OCI-LY3 (cell line): ENCODE measurements at regions not wholly inside any gene's neighbourhood (a gene's known extent, or its start where the extent isn't known, plus 50 kb on each side); places are given as distances from the start of the nearest gene placed in this dataset.
"Not testable (repeated sequence)": the region's sequence is repeated elsewhere in the genome, so short reads cannot be mapped to it uniquely, and the experiment has no call there.

Experiments used
- H2AFZ ChIP-seq: fragments of 200-600, 300-600 bp; shearing (Covaris generic); 2 replicates; pipeline ENCODE4 v1.6.0; 2014; ENCODE audit warnings: antibody characterized with exemption, low read depth, low read length
- H3K27ac ChIP-seq: fragments of 200-600, 300-600 bp; sonication (generic); 2 replicates; pipeline ENCODE4 v1.5.1; 2014; ENCODE audit warnings: mild to moderate bottlenecking, low read length, moderate library complexity, mixed read lengths
- H3K27me3 ChIP-seq: fragments of 200-600, 300-600 bp; sonication (generic); 2 replicates; pipeline ENCODE4 v1.6.1; 2014; ENCODE audit warnings: low read depth, low read length, mixed read lengths
- H3K36me3 ChIP-seq: fragments of 200-600, 300-600 bp; sonication (generic); replicated peaks from 2 replicates; pipeline ENCODE3; 2014; ENCODE audit warnings: low read depth, low read length, mixed read lengths
- H3K4me1 ChIP-seq: fragments of 300-600, 200-600 bp; sonication (generic); 2 replicates; pipeline ENCODE4 v1.6.1; 2014; ENCODE audit warnings: low read length, mixed read lengths
- H3K4me2 ChIP-seq: fragments of 200-600, 300-600 bp; sonication (generic); 2 replicates; pipeline ENCODE4 v1.6.1; 2014; ENCODE audit warnings: low read length, mixed read lengths
- H3K4me3 ChIP-seq: fragments of 300-600, 200-600 bp; sonication (generic); 2 replicates; pipeline ENCODE4 v1.5.1; 2014; ENCODE audit warnings: antibody characterized with exemption, mild to moderate bottlenecking, low read length, moderate library complexity
- H3K79me2 ChIP-seq: fragments of 300-600, 200-600 bp; shearing (Covaris generic); 2 replicates; pipeline ENCODE4 v1.6.1; 2014; ENCODE audit warnings: mild to moderate bottlenecking, low read length, mixed read lengths
- H3K9ac ChIP-seq: fragments of 300-600, 200-600 bp; shearing (Covaris generic); 2 replicates; pipeline ENCODE4 v1.6.0; 2014; ENCODE audit warnings: mild to moderate bottlenecking, low read length, moderate library complexity
- H3K9me3 ChIP-seq: fragments of 200-600, 300-600 bp; shearing (Covaris generic); 2 replicates; pipeline ENCODE4 v1.6.1; 2014; ENCODE audit warnings: low read length, mixed read lengths; ENCODE audit not compliant: insufficient read depth
- H4K20me1 ChIP-seq: fragments of 200-600, 300-600 bp; sonication (generic); 2 replicates; pipeline ENCODE4 v1.6.1; 2016; ENCODE audit warnings: low read length, mixed read lengths; ENCODE audit not compliant: insufficient read depth
- CTCF ChIP-seq: fragments of 200-600, 300-600 bp; sonication (generic); IDR thresholded peaks from 2 replicates; pipeline ENCODE4 v1.5.1; 2014; ENCODE audit warnings: antibody characterized with exemption, low read length, low read depth
- EZH2phosphoT487 ChIP-seq: fragments of 200-600 bp; shearing (Covaris generic); IDR thresholded peaks from 2 replicates; pipeline ENCODE4 v1.6.1; 2018; ENCODE audit warnings: antibody characterized with exemption, mixed run types, low read depth

- no peak for TF ChIP-seq CTCF
- TF ChIP-seq EZH2phosphoT487: no peak
- Histone ChIP-seq H3K27ac (no peak overlapping the region), H4K20me1 (no peaks in the 10 kb centered on the region), H3K9ac (no peak overlapping the region), H3K79me2 (no peaks in the 10 kb centered on the region), H3K4me3 (no peak overlapping the region), H3K4me1 (no peaks in the 10 kb centered on the region), H2AFZ (no peak overlapping the region), H3K9me3 (no peaks in the 10 kb centered on the region), H3K36me3 (no peaks in the 10 kb centered on the region), H3K4me2 (no peak overlapping the region), H3K27me3 (no peaks in the 10 kb centered on the region)
These were observed 1720.9 kb upstream of the AGA start for GRCh38 chr4:179163147-179163546.

GRCh38 chr4:179164267-179164999 is 1722.2 kb upstream of the AGA start:
- H3K27ac ChIP-seq: no peak overlapping the region
- H2AFZ ChIP-seq: no peak overlapping the region
- no peaks in the 10 kb centered on the region for H3K9me3 ChIP-seq
- no peaks in the 10 kb centered on the region for H3K36me3 ChIP-seq
- H3K79me2 ChIP-seq: no peaks in the 10 kb centered on the region
- no peaks in the 10 kb centered on the region for H4K20me1 ChIP-seq
- no peak overlapping the region for H3K4me2 ChIP-seq
- no peaks in the 10 kb centered on the region for H3K4me1 ChIP-seq
- no peak overlapping the region for H3K9ac ChIP-seq
- TF ChIP-seq EZH2phosphoT487 (no peak), CTCF (no peak)
- H3K4me3 ChIP-seq: no peak overlapping the region
- H3K27me3 ChIP-seq: no peaks in the 10 kb centered on the region

GRCh38 chr4:179165000-179165738 is 1722.9 kb upstream of the AGA start:
- H2AFZ ChIP-seq: no peak overlapping the region
- no peak overlapping the region for H3K4me3 ChIP-seq
- H3K4me1 ChIP-seq: no peaks in the 10 kb centered on the region
- no peak overlapping the region for H3K4me2 ChIP-seq
- no peak overlapping the region for H3K27ac ChIP-seq
- no peaks in the 10 kb centered on the region for H4K20me1 ChIP-seq
- no peaks in the 10 kb centered on the region for H3K36me3 ChIP-seq
- TF ChIP-seq CTCF (no peak), EZH2phosphoT487 (no peak)
- no peaks in the 10 kb centered on the region for H3K9me3 ChIP-seq
- H3K27me3 ChIP-seq: no peaks in the 10 kb centered on the region
- no peak overlapping the region for H3K9ac ChIP-seq
- no peaks in the 10 kb centered on the region for H3K79me2 ChIP-seq

- Histone ChIP-seq H3K4me1 (no peaks in the 10 kb centered on the region), H3K27ac (no peak overlapping the region), H4K20me1 (no peaks in the 10 kb centered on the region), H3K27me3 (no peaks in the 10 kb centered on the region), H3K79me2 (no peaks in the 10 kb centered on the region), H3K4me3 (no peak overlapping the region), H3K9ac (no peak overlapping the region), H3K36me3 (no peaks in the 10 kb centered on the region), H2AFZ (no peak overlapping the region), H3K9me3 (no peaks in the 10 kb centered on the region), H3K4me2 (no peak overlapping the region)
- no peak for TF ChIP-seq EZH2phosphoT487
- TF ChIP-seq CTCF: no peak
These were observed 1723.6 kb upstream of the AGA start for GRCh38 chr4:179165862-179166261.

GRCh38 chr4:179170308-179170707 is 1728.1 kb upstream of the AGA start:
- not testable (repeated sequence) for H3K4me3 ChIP-seq, H3K4me2 ChIP-seq, H2AFZ ChIP-seq, H3K9me3 ChIP-seq, H3K36me3 ChIP-seq, H3K27ac ChIP-seq, H3K27me3 ChIP-seq, H3K79me2 ChIP-seq, H4K20me1 ChIP-seq, H3K4me1 ChIP-seq, H3K9ac ChIP-seq
